Motor neuron (in vitro differentiated cells): ENCODE measurements at regions not wholly inside any gene's neighbourhood (a gene's known extent, or its start where the extent isn't known, plus 50 kb on each side); places are given as distances from the start of the nearest gene placed in this dataset.

Source experiments
- ATAC-seq, 8 experiments: fragments of 200-7000 bp; cut with Tn5 transposase; replicated peaks in 6 of 8; 2 replicates each; pipeline ENCODE4 v1.8.0; 2021; ENCODE audit warnings: mild to moderate bottlenecking in 8 of 8, moderate library complexity in 8 of 8
- H3K27ac ChIP-seq, 2 donors: fragments of 250-450 bp; sonication (Bioruptor Pico); 2 replicates each; pipeline ENCODE4 v1.9.0; 2021; ENCODE audit warnings: antibody characterized with exemption in 2 of 2, mild to moderate bottlenecking in 2 of 2, moderate library complexity in 1 of 2
- H3K4me1 ChIP-seq, 2 donors: fragments of 250-450 bp; sonication (Bioruptor Pico); replicated peaks in 1 of 2; 2 replicates each; pipeline ENCODE4 v1.6.1; 2021; ENCODE audit warnings: antibody characterized with exemption in 2 of 2, mild to moderate bottlenecking in 2 of 2, moderate library complexity in 1 of 2
- H3K4me3 ChIP-seq, 5 donors: fragments of 250-450 bp; sonication (Bioruptor Pico); 2 replicates each; pipeline ENCODE4 v1.9.0; 2021; ENCODE audit warnings: antibody characterized with exemption in 5 of 5, mild to moderate bottlenecking in 5 of 5, moderate library complexity in 4 of 5
- WGBS, 10 experiments: fragments of 450-650 bp; shearing (Covaris generic); methylation state at CpG; one replicate each; pipeline ENCODE4 v1.0.0; 2022; 5-methylcytosine and 5-hydroxymethylcytosine counted together
- in situ Hi-C, 9 experiments: fragments of 400-800 bp; cut with MboI; loops; one replicate each; pipeline ENCODE4 v1.15.0; 2021; ENCODE audit warnings: low sequenced_read_pairs in 9 of 9, low pct_unique_long_range_greater_than_20kb in 2 of 9; ENCODE audit not compliant: unreplicated experiment in 9 of 9

DNA sequence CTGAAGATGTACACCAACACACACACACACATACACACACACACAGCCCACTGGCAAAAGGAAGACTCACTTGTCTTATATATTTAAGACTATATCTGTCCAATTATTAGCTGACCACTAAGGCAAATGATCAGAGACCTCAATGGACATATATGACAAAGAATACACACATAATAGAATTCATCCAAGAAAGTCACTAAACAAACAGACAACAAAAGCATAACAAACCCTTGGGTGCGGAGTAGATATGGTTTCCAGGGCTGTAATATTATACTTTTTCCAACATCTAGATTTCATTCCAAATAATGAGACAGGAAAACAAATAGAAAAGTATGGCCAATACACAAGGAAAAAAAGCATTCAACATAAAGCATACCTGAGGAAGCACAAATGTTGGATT, 72.3 kb upstream of the PRICKLE2 start:
- Histone ChIP-seq H3K27ac (no peak overlapping the region), H3K4me3 (no peak overlapping the region), H3K4me1 (no peaks in the 10 kb centered on the region)
- WGBS, 10 experiments: 86 to 100% (median 100%) methylated on average over 1 of the region's 1 CpG; no CpG with 5 or more reads in 1 of the 10 experiments
- ATAC-seq: no peak
- in situ Hi-C loops: no loop called here

GRCh38 chr3:64295594-64295993, 70.3 kb upstream of the PRICKLE2 start:
- peak in 1 of 8 experiments; percentile 18 for ATAC-seq
- Histone ChIP-seq H3K4me1 (no peaks in the 10 kb centered on the region), H3K4me3 (no peak overlapping the region), H3K27ac (no peak overlapping the region)
- in situ Hi-C loops: no loop called here
- WGBS, 10 experiments: 0 to 100% (median 65%) methylated on average over 1 to 5 of the region's 5 CpGs; no CpG with 5 or more reads in 4 of the 10 experiments

DNA sequence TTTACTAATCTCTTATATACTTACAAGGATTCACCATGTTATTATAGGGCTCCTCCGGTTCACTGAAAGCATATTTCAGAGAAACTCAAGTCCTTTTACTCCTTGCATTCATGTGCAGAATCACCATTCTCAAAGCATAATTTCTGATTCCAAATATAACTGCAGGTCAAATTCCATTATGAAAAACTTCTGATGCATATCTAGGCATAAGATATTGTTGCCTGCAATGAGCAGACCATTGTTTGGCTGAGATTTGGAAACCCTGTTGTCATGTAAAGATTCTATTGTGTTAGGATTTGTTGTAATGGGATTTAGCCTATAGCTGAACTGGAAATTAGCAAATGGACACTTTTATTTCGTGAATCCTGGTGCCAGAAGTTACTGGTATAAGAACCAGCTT, 69.5 kb upstream of the PRICKLE2 start:
- no peak for ATAC-seq
- 27 to 100% (median 88%) methylated on average over 1 to 2 of the region's 2 CpGs for WGBS, 10 experiments
- in situ Hi-C loops: no loop called here
- H3K27ac ChIP-seq: no peak overlapping the region
- no peak overlapping the region for H3K4me3 ChIP-seq
- no peaks in the 10 kb centered on the region for H3K4me1 ChIP-seq

GRCh38 chr3:64293121-64293520, 67.9 kb upstream of the PRICKLE2 start:
- in situ Hi-C loops: no loop called here
- no peak overlapping the region for H3K4me3 ChIP-seq
- no peaks in the 10 kb centered on the region for H3K4me1 ChIP-seq
- 83 to 100% (median 98%) methylated on average over 1 to 8 of the region's 9 CpGs; no CpG with 5 or more reads in 3 of the 10 experiments for WGBS, 10 experiments
- H3K27ac ChIP-seq: no peak overlapping the region
- ATAC-seq: no peak

DNA sequence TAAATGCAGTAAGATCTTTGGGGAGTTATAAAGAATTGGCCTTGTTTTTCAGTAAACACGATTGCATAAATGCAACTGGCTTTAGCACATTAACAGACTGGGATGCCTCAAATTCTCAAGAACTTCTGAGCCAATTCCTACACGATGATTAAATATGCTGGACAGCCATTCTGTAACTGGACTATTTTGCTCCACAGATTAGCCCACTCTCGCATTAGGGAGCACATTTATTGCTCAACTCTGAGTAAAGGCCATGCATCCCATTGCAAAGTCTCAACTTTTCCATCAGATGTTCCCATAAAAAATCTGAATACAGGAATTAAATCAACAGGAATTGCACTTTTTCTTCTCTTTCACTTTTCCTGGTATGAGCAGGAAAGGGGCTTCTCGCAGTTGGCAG, 66.7 kb upstream of the PRICKLE2 start:
- ATAC-seq: no peak
- in situ Hi-C loops: no loop called here
- no peak overlapping the region for H3K4me3 ChIP-seq
- H3K4me1 ChIP-seq: no peaks in the 10 kb centered on the region
- no peak overlapping the region for H3K27ac ChIP-seq
- WGBS, 10 experiments: 20 to 98% (median 86%) methylated on average over 2 to 4 of the region's 4 CpGs; no CpG with 5 or more reads in 1 of the 10 experiments

- no peak overlapping the region for H3K27ac ChIP-seq
These were observed 66.1 kb upstream of the PRICKLE2 start for GRCh38 chr3:64291345-64291744.

GRCh38 chr3:64290864-64291263, 65.6 kb upstream of the PRICKLE2 start:
- Histone ChIP-seq H3K4me1 (no peaks in the 10 kb centered on the region), H3K27ac (no peak overlapping the region), H3K4me3 (no peak overlapping the region)
- ATAC-seq: peak in 2 of 8 experiments; percentile 82 to 84
- WGBS, 10 experiments: 47 to 100% (median 64%) methylated on average over 2 to 5 of the region's 5 CpGs; no CpG with 5 or more reads in 3 of the 10 experiments
- in situ Hi-C loops: no loop called here

More at GRCh38 chr3:64291345-64291744, 66.1 kb upstream of the PRICKLE2 start:
- in situ Hi-C loops: no loop called here
- ATAC-seq: peak in 2 of 8 experiments; percentile 62 to 70
- WGBS, 10 experiments: 7 to 100% (median 80%) methylated on average over 1 to 3 of the region's 3 CpGs; no CpG with 5 or more reads in 1 of the 10 experiments
- no peak overlapping the region for H3K4me3 ChIP-seq
- H3K4me1 ChIP-seq: no peaks in the 10 kb centered on the region

DNA sequence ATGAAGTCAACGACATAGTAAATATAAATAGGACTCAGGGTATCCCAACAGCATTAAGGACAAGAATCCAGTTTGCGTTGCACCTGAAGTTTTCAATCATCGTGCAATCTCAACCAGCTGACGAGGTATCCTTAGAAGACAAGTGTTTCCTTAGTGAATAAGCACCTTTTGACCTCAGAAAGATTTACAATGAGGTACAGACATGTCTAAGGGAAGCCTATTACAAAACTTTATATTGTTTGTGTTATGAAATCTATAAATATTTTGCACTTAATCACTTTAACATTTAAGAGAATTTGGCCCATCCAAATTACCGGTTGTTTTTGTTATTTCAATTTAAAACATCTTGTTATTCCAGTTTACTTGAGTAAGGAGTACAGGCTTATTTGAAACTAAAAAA, 64.9 kb upstream of the PRICKLE2 start:
- H3K4me3 ChIP-seq: no peak overlapping the region
- ATAC-seq: no peak
- H3K4me1 ChIP-seq: no peaks in the 10 kb centered on the region
- no peak overlapping the region for H3K27ac ChIP-seq
- 65 to 100% (median 82%) methylated on average over 1 to 5 of the region's 5 CpGs for WGBS, 10 experiments
- in situ Hi-C loops: no loop called here

DNA sequence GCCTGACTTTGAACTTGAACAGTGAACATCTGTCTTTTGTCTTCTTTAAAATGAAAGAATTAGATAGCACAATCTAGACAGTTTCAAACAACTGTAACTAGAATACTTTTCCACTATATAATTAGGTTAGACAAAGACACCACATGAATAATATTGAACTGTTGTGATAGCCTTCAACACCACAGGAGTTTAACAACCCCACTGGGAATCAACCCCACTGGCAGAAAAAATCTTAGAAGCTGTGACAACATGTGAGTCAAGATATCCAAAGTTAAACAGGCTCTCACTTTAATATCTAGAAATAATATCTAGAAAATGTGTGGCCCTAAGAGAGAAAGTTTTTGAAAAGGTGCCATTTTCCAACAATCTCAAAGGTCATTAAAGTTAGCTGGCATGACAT, 64.4 kb upstream of the PRICKLE2 start:
- in situ Hi-C loops: no loop called here
- Histone ChIP-seq H3K4me3 (no peak overlapping the region), H3K27ac (no peak overlapping the region), H3K4me1 (no peaks in the 10 kb centered on the region)
- no peak for ATAC-seq

- in situ Hi-C loops: no loop called here
- H3K27ac ChIP-seq: no peak overlapping the region
- H3K4me3 ChIP-seq: no peak overlapping the region
- no peak for ATAC-seq
- WGBS, 10 experiments: 73 to 100% (median 90%) methylated on average over 1 to 5 of the region's 5 CpGs
- H3K4me1 ChIP-seq: no peaks in the 10 kb centered on the region
These were observed 53.4 kb upstream of the PRICKLE2 start for GRCh38 chr3:64278625-64279024.

DNA sequence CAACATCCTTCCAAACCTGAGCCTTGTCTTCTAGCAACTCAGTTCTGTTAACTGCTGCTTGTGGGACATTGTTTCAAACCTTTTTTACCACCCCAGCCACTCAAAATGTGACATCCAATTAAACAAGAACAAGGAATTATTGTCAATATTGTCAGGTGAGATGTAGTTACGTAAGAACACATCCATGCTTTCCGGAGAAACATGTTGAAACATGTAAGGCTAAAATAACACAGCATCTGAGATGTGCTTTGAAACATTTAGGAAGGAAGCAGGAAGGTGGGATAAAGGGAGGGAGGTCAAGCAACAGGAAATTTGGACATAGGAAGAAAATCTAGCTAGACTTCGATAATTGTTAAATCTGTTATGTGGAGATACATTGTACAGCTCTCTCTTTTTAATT, 50.9 kb upstream of the PRICKLE2 start:
- Histone ChIP-seq H3K4me3 (no peak overlapping the region), H3K27ac (no peak overlapping the region), H3K4me1 (no peaks in the 10 kb centered on the region)
- 59 to 100% (median 92%) methylated on average over 1 to 3 of the region's 3 CpGs; no CpG with 5 or more reads in 2 of the 10 experiments for WGBS, 10 experiments
- ATAC-seq: no peak
- in situ Hi-C loops: no loop called here
